Right kidney (tissue), 1 donor: ENCODE measurements at regions not wholly inside any gene's neighbourhood (a gene's known extent, or its start where the extent isn't known, plus 50 kb on each side); places are given as distances from the start of the nearest gene placed in this dataset.

ENCODE experiments used
- DNase-seq: peaks from one replicate; pipeline ENCODE4 v3.0.0-alpha.2; 2016

- DNase-seq: no peak
Observed at GRCh38 chr16:85412911-85413520, 200.1 kb upstream of the GSE1 start.

- no peak for DNase-seq
Observed at GRCh38 chr16:85413691-85414663, 199.1 kb upstream of the GSE1 start.

GRCh38 chr16:85415196-85416090 is 197.7 kb upstream of the GSE1 start:
- DNase-seq: no peak

GRCh38 chr16:85416228-85417109 is 196.7 kb upstream of the GSE1 start:
- DNase-seq: no peak

DNA sequence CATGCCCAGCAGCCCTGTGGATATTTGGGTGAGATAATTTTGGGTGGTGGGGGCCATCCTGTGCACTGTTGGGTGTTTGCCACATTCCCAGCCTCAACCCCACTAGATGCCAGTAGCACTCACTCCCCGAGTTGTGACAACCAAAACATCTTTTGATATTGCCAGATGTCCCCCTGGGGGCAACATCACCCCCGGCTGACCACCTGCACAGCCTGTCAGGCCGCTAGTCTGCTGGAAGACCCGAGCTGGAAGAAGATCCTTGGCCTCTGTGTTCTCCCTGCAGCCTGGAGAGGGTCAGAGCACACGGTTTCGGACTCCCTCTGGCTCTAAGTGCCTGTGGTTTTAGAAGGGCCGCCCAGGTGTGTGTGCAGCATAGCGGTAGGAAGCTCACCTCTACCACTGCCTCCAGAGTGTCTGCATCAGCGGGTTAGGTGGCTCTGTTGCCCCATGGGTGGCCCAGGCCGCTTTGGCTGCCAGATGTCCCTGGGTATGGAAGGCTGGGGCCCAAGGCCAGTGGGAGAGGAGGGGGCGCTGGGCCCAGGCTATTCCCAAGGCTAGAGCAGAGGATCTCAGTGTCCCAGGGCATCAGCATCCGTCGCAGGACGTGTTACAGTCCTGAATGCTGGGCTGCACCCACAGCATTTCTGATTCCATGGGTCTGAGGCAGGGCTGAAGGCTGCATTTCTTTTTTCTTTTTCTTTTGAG is 195.8 kb upstream of the GSE1 start:
- DNase-seq: no peak

GRCh38 chr16:85418978-85419491 is 194.1 kb upstream of the GSE1 start:
- no peak for DNase-seq

- DNase-seq: no peak
Observed at GRCh38 chr16:85419503-85420408, 193.4 kb upstream of the GSE1 start.

DNA sequence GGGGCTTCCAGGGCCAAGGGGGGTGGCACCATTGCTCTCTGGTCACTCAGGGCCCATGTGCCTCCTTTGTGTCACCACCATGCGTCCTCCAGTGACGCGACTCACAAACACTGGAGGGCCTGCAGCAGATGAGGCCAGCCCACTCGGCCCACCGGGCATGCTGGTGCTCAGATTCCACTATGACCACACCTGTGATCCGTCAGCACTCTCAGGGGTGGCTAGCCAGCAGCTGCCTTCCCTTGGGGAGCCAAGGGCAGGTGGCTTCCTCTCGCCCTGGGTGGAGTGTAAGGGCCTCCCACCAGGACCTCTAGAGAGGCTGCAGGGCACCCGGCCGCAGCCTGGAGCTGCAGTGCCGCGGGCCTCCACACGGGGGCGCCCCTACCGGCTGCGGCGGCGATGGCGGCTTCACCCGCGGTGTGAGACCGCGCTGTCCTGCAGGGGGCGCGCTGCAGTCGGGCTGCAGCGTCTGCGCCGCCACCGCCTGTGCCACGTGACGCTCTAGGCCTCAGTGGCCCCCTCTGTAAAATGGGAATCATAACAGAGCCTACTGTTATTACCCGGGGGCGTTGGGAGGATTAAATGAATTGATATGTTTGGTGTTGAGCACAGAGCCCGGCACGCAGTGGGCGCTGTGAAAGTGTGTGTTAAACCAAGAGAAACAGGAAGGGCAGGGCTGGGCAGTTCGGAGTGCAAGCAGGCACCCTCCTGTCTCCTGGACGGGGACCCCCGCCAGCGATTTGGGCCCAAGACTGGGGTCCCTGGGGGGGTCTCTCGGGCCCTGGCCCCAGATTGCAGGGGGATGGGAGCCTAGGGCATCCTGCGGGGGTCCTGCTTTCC is 192.4 kb upstream of the GSE1 start:
- no peak for DNase-seq

DNA sequence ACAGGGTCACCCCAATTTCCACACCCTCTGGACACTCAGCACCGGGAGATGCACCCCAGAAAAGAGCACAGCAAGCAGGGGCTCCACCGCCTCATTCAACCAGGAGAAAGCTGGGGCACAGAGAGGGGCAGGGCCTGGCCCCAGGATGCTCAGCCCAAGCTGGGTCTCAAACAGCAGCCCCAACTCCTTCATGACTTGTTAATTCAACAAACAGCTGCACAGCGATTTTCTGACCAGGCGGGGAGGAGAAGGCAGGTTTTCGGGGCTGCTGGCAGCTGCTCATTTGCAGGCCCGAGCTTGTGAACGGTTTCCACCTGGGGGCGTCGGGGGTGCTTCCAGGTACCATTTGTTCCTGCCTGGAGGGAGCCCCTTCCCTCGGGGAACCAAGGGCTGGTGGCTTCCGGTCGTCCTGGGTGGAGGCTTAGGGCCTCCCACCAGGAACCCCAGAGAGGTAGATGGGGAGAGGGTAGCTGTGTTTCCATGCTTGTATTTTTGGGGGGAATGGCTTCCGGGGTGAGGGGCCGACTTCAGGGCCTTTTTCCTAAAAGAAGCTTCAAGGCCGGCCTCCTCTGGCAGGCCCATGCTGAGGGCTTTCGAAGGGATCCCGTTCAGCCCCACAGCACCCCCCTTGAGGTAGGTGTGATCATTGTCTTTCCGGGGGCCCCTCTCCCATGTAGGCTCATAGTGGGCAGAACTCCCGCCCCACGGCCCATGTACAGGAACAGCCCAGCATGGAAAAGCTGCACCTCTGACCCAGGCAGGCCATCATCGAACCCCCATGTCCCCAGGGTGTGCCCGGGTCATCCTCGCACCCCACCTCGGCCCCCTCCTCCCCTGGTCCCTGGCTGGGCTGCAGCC is 191.6 kb upstream of the GSE1 start:
- DNase-seq: no peak

DNA sequence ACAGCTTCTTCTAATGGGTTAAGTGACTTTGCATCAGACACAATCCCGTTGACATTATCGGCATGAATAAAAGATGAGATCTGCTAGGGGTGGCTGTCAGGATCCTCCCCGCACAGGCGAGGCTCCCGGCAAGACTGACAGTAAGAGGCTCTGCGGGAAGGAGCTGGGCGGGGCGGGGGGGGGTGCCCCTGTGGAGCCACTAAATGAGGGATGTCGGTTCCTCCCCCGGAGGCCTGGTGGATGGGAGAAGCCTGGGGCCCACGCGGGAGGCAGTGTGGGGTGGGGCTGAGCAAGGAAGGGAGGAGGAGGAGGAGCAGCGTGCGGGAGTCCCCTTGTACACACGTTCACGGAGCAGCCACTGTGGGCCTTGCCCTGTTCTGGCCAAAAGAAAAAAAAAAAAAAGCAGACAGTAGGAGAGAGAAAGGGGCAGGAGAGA is 190.9 kb upstream of the GSE1 start:
- no peak for DNase-seq

GRCh38 chr16:85422632-85423550 is 190.2 kb upstream of the GSE1 start:
- peak; percentile 69 for DNase-seq

- no peak for DNase-seq
Observed at GRCh38 chr16:85423631-85424030, 189.5 kb upstream of the GSE1 start.

GRCh38 chr16:85424260-85425073 is 188.7 kb upstream of the GSE1 start:
- no peak for DNase-seq

GRCh38 chr16:85425074-85425662 is 188.0 kb upstream of the GSE1 start:
- DNase-seq: no peak

- DNase-seq: no peak
Observed at GRCh38 chr16:85426806-85427205, 186.3 kb upstream of the GSE1 start.
